GM23248 (cell line): ENCODE measurements at regions not wholly inside any gene's neighbourhood (a gene's known extent, or its start where the extent isn't known, plus 50 kb on each side); places are given as distances from the start of the nearest gene placed in this dataset.
"Not testable (repeated sequence)": the region's sequence is repeated elsewhere in the genome, so short reads cannot be mapped to it uniquely, and the experiment has no call there.

Experiments
- DNase-seq: peaks from one replicate; pipeline ENCODE4 v3.0.0-alpha.2; 2015
- H2AFZ ChIP-seq: fragments of 200-600 bp; sonication (generic); 2 replicates; pipeline ENCODE4 v1.6.1; 2016; ENCODE audit warnings: antibody characterized with exemption
- H3F3A ChIP-seq: fragments of 200-600 bp; sonication (generic); 2 replicates; pipeline ENCODE4 v1.6.1; 2016; ENCODE audit warnings: mild to moderate bottlenecking, antibody characterized with exemption, mixed run types; ENCODE audit not compliant: insufficient read depth
- H3K27ac ChIP-seq: fragments of 200-600 bp; sonication (generic); 2 replicates; pipeline ENCODE4 v1.5.1; 2016; ENCODE audit warnings: mild to moderate bottlenecking
- H3K27me3 ChIP-seq: fragments of 200-600 bp; sonication (generic); replicated peaks from 2 replicates; pipeline ENCODE4 v1.6.1; 2016; ENCODE audit warnings: mild to moderate bottlenecking; ENCODE audit not compliant: insufficient read depth
- H3K36me3 ChIP-seq: fragments of 200-600 bp; sonication (generic); 2 replicates; pipeline ENCODE4 v1.6.1; 2016; ENCODE audit warnings: low read depth, mild to moderate bottlenecking
- H3K4me1 ChIP-seq: fragments of 200-600 bp; sonication (generic); 2 replicates; pipeline ENCODE4 v1.6.1; 2016; ENCODE audit warnings: mild to moderate bottlenecking; ENCODE audit not compliant: insufficient read depth
- H3K4me2 ChIP-seq: fragments of 200-600 bp; sonication (generic); one replicate; pipeline ENCODE4 v1.6.1; 2016; ENCODE audit warnings: mild to moderate bottlenecking; ENCODE audit not compliant: unreplicated experiment
- H3K4me3 ChIP-seq: fragments of 200-600 bp; sonication (generic); 2 replicates; pipeline ENCODE4 v1.5.1; 2016; ENCODE audit warnings: mild to moderate bottlenecking
- H3K79me2 ChIP-seq: fragments of 200-600 bp; sonication (generic); 2 replicates; pipeline ENCODE4 v1.6.1; 2016; ENCODE audit warnings: mild to moderate bottlenecking; ENCODE audit not compliant: insufficient read depth
- H3K9ac ChIP-seq: fragments of 200-600 bp; sonication (generic); 2 replicates; pipeline ENCODE4 v1.6.1; 2016; ENCODE audit warnings: mild to moderate bottlenecking
- H3K9me2 ChIP-seq: fragments of 200-600 bp; sonication (generic); 2 replicates; pipeline ENCODE4 v1.6.1; 2016; ENCODE audit warnings: mixed run types, mild to moderate bottlenecking, moderate library complexity; ENCODE audit not compliant: insufficient read depth
- H3K9me3 ChIP-seq: fragments of 200-600 bp; sonication (generic); one replicate; pipeline ENCODE4 v1.6.1; 2017; ENCODE audit warnings: low read depth
- H4K20me1 ChIP-seq: fragments of 200-600 bp; sonication (generic); 2 replicates; pipeline ENCODE4 v1.6.0; 2016; ENCODE audit not compliant: insufficient read depth
- WGBS, 2 experiments: methylation state at CpG; one replicate each; pipeline ENCODE4 v1.1.6; 2015 to 2017; ENCODE audit warnings: low lambda C conversion rate in 2 of 2, low coverage in 1 of 2; ENCODE audit errors: missing lambda C conversion rate in 2 of 2; 5-methylcytosine and 5-hydroxymethylcytosine counted together
- in situ Hi-C: fragments of 300-500 bp; cut with MboI; formaldehyde crosslinking; loops from 2 replicates; pipeline ENCODE4 v1.15.0; 2020

- in situ Hi-C loops, DNase-seq: not testable (repeated sequence)
- no CpG with 5 or more reads among the region's 107 CpGs for WGBS, 2 experiments
These were observed 50.2 kb upstream of the FCGR2A start for GRCh38 chr1:161454865-161455707.

GRCh38 chr1:161453950-161454864, 51.0 kb upstream of the FCGR2A start:
- WGBS, 2 experiments, result 38 to 41% methylated on average over 15 to 18 of the region's 67 CpGs
- H3K27ac ChIP-seq, H3F3A ChIP-seq, H3K9me2 ChIP-seq, H3K4me2 ChIP-seq, H3K79me2 ChIP-seq, in situ Hi-C loops, DNase-seq, H2AFZ ChIP-seq, H3K36me3 ChIP-seq, H3K9ac ChIP-seq, H4K20me1 ChIP-seq, H3K9me3 ChIP-seq, H3K27me3 ChIP-seq, H3K4me1 ChIP-seq, H3K4me3 ChIP-seq: not testable (repeated sequence)

More at GRCh38 chr1:161454865-161455707, 50.2 kb upstream of the FCGR2A start:
- H3K36me3 ChIP-seq, H3K79me2 ChIP-seq, H3K4me3 ChIP-seq, H3K9ac ChIP-seq, H2AFZ ChIP-seq, H3K27ac ChIP-seq, H3F3A ChIP-seq, H3K9me2 ChIP-seq, H3K4me1 ChIP-seq, H3K9me3 ChIP-seq, H3K27me3 ChIP-seq, H4K20me1 ChIP-seq, H3K4me2 ChIP-seq: not testable (repeated sequence)

- H3K36me3 ChIP-seq, H3F3A ChIP-seq, H3K4me2 ChIP-seq, H3K4me1 ChIP-seq, H3K27ac ChIP-seq, H2AFZ ChIP-seq, H3K9me3 ChIP-seq, H3K79me2 ChIP-seq, H3K27me3 ChIP-seq, in situ Hi-C loops, H3K9ac ChIP-seq, DNase-seq, H4K20me1 ChIP-seq, H3K9me2 ChIP-seq, H3K4me3 ChIP-seq: not testable (repeated sequence)
- WGBS, 2 experiments, result no CpG with 5 or more reads among the region's 29 CpGs
These were observed 53.4 kb upstream of the FCGR2A start for GRCh38 chr1:161451698-161452348.

- not testable (repeated sequence) for H4K20me1 ChIP-seq
These were observed 57.4 kb upstream of the FCGR2A start for GRCh38 chr1:161447760-161448332.

GRCh38 chr1:161447040-161447759, 58.1 kb upstream of the FCGR2A start:
- H3K9me3 ChIP-seq, H3K27ac ChIP-seq, H3K27me3 ChIP-seq, H4K20me1 ChIP-seq, H2AFZ ChIP-seq, H3F3A ChIP-seq, H3K9me2 ChIP-seq, H3K79me2 ChIP-seq, H3K9ac ChIP-seq, H3K4me1 ChIP-seq, in situ Hi-C loops, H3K4me2 ChIP-seq, H3K4me3 ChIP-seq, H3K36me3 ChIP-seq, DNase-seq: not testable (repeated sequence)
- no CpG with 5 or more reads among the region's 79 CpGs for WGBS, 2 experiments

More at GRCh38 chr1:161447760-161448332, 57.4 kb upstream of the FCGR2A start:
- H3F3A ChIP-seq, H3K9ac ChIP-seq, H3K79me2 ChIP-seq, H3K9me3 ChIP-seq, H3K4me2 ChIP-seq, H3K4me1 ChIP-seq, H3K27me3 ChIP-seq, DNase-seq, H2AFZ ChIP-seq, in situ Hi-C loops, H3K9me2 ChIP-seq, H3K27ac ChIP-seq, H3K4me3 ChIP-seq, H3K36me3 ChIP-seq: not testable (repeated sequence)
- WGBS, 2 experiments, result no CpG with 5 or more reads among the region's 66 CpGs

GRCh38 chr1:161444725-161445124, 60.5 kb upstream of the FCGR2A start:
- H4K20me1 ChIP-seq, H3K27me3 ChIP-seq, H3K4me3 ChIP-seq, H3K27ac ChIP-seq, DNase-seq, H3K4me1 ChIP-seq, H3K9ac ChIP-seq, H3K9me2 ChIP-seq, H3K79me2 ChIP-seq, H3K36me3 ChIP-seq, H3K4me2 ChIP-seq, H3F3A ChIP-seq, H3K9me3 ChIP-seq, in situ Hi-C loops, H2AFZ ChIP-seq: not testable (repeated sequence)
- 55 to 64% methylated on average over 14 of the region's 18 CpGs for WGBS, 2 experiments
